Stimulated activated CD4-positive, alpha-beta T cell treated with anti-CD3 and anti-CD28 coated beads, Interleukin-12 subunit alpha, Interleukin-12 subunit beta, amount 100 ng/mL, for 4 hours (primary cell): ENCODE measurements at regions not wholly inside any gene's neighbourhood (a gene's known extent, or its start where the extent isn't known, plus 50 kb on each side); places are given as distances from the start of the nearest gene placed in this dataset.
A peak's percentile ranks its signal among the peaks of the same experiment; 100 is the strongest.
"Not testable (repeated sequence)": the region's sequence is repeated elsewhere in the genome, so short reads cannot be mapped to it uniquely, and the experiment has no call there.

Experiments used
- DNase-seq: peaks from one replicate; pipeline ENCODE4 v3.0.0-alpha.2; 2020

DNA sequence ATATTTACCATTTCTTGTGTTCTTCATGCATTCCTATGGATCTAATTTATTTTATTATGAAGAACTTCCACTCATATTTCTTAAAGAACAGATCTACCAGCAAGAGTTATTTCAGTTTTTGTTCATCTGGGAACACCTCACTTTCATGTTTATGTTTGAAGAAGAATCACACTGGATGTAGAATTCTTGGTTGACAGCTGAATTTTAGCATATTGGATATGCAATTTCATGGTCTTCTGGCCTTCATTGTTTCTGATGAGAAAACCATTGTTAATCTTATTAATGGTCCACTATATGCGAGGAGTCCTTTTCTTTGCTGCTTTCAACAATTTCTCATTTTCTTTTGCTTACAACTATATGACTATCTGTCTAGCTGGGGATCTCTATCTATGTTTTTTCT, 189.2 kb downstream of the UXS1 start:
- no peak for DNase-seq

DNA sequence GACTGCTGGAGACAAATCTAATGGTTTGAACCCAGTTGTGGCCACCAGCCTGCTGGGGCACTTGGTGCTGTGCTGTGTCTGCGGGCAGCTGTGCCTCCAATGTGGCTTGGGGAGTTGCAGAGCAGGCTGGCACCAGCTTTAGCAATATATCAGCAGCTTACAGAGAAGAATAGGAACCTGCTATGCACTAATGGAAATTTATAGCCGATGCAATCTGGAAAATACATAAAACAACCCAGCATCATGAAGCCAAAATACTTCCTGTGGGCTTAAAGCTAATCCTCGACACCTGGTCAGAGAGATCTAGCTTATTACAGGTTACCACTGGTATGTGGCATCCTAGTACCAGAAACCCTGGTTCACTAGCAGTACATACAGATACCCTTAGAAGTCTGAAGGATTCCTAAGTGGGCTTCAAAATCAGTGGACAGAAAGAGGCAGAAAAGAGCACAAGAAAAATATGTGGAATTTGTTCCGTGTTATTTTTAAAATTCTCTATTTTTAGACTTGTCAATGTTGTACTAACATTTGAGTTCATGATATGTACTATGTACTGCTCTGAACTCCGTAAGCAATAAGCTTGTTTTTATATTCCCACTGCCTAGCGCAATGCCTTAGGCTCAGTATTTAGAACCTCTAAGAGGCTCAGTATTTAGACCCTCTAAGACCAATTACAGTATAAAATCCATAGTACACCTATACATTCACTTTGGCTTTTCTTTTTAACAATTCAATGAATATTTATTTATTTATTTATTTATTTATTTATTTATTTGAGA, 194.7 kb downstream of the UXS1 start:
- DNase-seq, result no peak

DNA sequence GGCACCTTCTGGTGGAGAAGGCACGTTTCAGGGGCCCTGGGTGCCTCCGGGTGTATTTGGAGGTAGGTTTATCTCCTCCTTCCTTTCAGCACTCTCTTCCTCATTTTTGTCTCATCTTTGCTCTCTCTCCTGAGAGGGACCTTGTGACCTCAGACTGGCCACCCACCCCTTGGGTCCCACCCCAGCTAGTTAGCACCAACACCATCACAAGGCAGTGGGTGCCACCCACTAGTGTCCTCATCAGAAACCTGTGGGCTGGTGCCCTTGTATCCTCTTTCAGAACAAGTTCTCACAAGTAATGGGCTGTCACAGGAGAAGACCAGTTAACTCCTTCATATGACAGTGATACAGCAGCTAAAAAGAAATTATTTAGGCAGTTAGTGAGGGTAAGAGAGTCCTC, 196.4 kb downstream of the UXS1 start:
- DNase-seq, result no peak

DNA sequence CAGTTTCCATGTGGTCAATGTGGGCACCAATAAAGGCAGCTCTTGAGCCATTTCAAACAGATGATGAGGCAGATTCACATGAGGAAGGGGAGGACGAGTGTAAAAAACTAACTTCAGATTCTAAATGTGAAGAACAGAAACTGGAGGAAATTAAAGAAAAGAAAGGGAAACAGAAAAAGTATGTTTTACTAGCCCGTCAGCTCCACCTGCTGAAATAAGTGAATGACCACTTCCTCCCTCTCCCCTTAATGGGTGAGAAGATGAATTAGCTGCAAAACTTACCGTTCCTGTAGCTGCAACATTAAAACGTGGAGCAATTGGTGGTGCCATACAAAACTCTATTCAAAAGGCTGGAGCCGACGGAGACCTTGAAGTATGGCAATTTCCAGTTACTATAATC, 203.5 kb downstream of the UXS1 start:
- DNase-seq, result no peak

DNA sequence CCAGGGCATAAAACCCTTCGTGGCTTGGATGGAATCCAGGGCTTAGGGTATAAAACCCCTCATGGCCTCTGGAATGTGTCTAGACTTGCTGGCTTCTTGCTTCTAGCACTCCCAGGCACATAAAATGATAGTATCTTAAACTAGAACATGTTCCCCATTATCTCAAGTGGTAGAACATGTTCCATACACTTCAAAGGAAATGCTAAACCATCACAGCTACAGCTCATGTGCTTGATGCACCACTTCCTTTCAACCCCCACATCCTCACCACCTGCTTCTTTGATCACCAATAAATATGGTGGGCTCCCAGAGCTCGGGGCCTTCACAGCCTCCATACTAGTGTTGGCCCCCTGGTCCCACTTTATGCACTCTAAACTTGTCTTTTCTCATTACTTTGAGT, 204.3 kb downstream of the UXS1 start:
- DNase-seq, result not testable (repeated sequence)

DNA sequence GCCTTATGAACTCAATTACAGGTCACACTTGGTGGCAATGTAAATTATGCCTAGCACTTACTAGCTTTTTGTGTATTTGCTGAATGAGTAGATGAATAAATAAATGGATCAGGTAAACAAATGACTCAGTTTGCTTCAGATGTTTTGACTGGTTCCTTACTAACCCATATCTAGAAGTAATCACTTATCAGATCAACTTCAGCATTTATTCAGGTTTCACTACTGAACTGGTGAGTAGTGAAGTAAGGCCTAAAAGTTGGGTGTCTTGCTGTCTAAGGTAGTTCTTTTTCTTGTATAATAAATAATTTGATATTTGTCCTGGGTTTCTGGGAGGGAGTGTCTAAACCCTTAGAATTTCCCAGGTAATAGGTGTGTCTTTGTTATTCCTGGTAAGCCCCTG, 205.0 kb downstream of the UXS1 start:
- no peak for DNase-seq

DNA sequence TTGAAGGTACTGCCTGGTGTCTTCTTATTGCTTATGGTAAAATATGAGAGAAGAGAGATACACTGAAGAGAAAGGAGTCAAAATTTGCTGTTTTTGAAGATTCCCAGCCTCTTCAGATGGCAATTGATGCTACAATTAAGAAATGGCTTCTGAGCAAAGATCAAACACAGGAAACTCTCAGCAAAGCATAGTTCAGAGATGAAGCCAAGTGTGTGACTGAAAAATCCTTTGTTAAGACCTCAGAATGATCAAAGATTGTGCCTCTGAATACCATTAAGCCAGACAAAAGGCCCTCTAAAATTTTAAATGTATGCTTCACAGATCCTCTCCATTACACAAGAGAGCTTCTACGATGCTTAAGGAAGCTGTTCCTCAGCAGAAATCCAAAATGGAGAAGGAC, 216.3 kb downstream of the UXS1 start:
- no peak for DNase-seq

DNA sequence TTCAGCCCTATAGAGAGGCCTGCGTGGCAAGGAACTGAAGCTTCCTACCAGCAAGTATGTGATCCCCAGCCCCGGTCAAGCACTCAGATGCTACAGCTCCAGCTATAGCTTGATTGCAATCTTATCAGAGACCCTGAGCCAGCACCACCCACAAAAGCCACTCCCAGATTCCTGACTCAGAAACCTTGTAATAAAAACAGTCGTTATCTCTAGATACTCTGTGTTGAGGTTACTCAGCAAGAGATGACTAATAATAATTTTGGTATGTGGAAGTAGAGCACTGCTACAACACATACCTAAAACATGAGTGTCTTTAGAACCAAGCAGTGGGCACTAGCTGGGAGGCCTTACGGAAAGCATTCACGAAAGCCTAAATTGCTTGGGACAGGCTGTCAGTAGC, 216.9 kb downstream of the UXS1 start:
- DNase-seq, result peak; percentile 13

DNA sequence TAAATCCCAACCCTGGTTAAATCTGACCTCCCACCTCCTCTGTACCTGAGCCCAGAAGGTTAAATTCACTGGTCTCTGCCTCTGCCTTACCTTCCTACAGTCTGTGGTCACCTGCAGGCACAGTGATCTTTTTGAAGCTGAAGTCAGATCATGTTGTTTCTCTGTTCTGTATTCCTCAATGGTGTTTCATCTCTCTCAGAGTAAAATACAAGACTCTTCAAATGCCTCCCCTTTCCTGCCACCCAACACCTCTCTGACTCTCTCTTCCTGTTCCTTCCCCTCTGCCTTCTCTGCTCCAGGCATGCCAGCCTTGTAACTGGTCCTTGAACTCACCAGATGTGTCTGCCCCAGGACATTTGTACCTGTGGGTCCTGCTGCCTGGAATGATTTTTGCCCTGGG, 219.3 kb downstream of the UXS1 start:
- DNase-seq, result no peak

DNA sequence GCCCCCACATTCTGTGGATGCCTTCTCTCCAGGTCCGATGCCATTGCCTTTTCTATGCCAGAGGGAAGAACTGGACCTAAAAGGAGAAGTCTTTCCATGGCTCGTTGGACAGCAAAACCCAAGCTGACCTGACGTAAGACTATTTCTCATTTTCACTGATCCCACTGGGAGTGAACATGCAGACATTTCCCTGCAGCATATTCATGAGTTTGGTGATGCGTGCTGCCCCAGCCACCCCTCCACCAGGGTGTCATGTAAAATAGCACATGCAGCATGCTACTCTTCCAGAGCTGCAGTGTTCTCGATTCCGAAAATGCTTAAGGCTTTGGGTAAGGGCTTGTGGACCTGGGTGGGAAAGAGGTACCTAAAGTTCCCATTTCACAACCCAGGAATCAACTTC, 221.2 kb downstream of the UXS1 start:
- DNase-seq, result no peak

DNA sequence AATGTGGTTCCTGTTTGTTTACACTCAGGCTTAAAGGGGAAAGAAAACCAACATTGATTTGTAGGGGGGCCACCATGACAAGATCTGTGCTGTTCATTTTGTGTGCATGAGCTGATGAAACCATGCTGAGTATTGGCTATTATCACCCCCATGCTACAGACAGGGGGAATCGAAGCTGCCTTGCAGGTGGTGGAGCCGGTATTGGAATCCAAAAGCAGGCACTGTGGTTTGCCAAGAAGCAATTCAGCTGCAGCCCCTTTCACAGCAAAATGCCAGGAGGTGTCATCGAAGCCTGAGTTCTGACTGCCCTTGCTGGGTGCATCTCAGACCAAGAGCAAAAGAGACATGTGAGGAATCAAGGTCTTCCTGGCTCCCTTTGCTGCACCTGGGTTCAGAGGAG, 221.9 kb downstream of the UXS1 start:
- DNase-seq, result no peak

DNA sequence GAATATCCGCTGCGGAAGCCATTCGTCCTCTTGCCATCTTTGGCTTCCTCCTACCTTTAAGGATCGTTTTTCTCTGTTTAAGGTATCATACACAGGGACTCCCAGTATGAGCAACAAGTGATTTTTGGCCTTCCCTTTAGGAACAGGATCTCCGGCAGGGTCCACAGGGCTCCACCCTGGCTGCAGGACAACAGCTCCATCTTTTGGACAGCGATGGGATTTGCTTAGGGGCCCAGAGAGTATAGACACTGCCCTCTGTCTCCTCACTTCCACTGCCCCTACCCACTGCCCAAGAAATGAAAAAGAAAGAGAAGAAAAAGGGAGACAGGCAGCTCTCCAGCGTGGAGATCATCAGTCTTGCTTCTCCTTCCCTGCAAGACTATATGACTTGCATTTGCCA, 224.5 kb downstream of the UXS1 start:
- no peak for DNase-seq

DNA sequence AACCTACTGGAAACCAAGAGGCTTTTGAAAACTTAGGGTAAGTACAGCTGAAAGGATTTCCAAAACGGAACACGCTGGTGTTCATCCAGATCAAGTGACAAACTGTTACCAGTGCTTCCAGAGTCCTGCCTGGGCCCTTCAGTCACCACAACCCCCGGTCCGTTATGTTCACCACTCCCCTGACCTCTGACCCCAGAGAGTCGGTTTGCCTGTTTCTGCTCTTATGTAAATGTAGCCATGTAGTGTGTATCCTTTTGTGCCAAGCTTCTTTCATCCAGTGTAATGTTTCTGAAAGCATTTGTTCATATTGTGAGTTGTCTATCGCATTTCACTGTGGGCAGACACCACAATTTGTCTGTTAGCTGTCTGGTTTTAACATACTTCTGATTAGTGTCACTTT, 217.5 kb downstream of the NCK2 start:
- DNase-seq, result no peak

DNA sequence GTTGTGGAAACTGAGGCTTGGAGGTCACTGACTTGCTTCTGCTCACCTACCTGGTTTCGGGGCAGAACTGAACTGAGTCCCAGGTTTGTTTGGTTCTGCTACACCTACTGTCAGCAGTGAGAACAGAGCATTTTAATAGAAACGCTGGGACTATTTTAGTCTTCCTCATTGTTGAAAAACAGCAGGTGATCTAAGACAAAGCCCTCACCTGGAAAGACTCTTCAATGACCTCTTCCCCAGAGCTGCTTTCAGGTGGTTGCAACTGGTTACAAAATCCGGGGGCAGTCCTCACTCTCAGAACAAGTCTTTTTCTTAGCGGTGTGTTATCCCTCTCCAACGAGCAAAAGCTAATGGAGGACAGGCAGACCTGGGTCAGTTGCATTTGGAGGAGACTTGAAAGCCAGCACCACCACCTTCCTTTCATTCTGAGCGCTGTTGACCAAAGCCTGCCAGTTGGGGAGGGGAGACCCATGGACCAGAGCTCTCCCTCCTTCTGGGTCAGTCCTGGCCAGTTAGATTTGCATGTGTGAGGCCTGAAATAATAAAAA, 217.0 kb downstream of the NCK2 start:
- no peak for DNase-seq

DNA sequence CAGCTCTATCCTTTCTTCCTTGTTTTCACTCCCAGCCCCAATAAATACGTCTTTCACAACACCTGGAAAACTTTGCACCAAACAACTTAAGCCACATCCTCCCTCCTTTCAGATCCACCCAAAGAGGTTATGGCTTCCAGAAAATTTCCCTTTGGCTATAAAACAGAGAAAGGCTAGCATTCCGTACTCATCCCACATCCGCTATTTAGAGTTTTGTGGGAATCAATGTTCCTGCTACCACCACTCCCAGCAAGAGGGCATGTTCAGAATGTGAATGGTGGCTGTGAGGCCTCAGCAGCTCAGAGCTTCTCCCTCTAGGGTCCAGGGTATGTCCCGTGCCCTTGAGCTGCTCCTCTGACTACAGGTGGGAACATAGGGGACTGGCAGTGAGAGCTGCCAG, 214.6 kb downstream of the NCK2 start:
- no peak for DNase-seq

DNA sequence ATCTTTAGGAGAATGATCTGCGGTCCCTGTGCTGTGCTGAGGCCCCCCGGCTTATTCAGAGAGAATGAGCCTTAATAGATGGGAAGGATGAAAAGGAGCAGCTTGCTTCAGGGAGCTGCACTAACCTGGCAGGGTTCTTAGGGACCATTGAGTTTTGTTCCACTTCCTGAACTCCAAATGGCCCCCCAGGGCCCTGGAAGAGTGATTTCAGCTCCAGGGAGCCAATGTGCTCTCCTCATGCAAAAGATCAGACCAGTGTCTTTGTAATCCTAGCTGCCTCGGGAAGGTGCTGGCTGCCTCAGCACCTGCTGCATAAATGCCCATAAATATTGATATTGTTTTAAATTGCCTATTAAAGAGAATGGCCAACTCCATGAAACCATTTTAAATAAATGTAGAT, 210.2 kb downstream of the NCK2 start:
- DNase-seq, result no peak

DNA sequence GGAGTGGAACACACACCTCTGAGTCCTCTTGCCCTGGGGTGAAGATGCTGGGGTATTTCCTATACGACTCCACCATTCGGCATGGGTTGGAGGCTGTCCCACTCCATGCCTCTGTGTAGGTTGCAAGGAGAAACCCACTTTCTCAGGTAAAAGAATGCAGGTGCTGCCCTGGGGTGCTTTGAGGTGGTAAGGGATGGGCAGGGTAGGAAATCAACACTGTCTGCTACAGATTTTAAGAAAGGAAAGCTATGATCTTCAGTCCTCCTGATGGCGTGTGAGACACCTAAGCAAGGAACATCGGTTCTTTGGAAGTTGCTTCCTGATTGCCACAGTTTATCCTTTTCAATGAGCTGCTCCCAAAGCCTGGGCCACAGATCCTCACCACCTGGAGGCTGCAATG, 209.2 kb downstream of the NCK2 start:
- DNase-seq, result no peak

DNA sequence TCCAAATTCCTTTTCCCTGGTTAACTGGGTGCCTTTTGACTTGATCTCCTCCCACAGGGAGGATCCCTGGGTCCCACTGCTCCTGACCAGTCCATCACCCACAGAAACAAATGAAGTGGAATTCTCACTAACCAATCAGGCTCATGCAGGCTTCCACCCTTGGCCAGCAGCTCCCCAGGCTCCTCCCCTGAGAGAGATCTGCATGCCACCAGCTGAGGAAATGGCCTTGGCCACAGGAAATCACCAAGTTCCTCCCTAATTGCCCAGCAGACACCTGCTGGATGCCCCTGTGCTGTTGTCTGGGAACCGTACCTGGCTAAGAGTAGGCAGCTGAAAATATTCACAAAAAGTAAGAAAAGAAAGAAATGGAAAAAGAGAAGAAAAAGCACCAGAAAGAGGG, 207.4 kb downstream of the NCK2 start:
- DNase-seq, result no peak

DNA sequence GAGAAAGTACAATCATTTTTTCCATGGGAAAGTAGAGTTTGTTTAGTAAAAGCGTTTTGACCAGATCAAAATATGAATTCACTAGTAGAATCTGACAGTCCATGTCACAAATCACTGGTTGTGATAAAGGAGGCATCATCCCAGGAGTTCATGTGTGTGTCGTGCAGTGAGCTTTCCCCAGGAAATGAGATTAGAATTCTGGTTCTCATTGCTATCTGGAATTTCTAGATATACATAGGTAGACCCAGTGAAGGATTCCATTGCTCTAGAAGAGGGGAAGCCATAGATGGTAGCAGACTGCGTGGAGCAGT, 206.6 kb downstream of the NCK2 start:
- no peak for DNase-seq

DNA sequence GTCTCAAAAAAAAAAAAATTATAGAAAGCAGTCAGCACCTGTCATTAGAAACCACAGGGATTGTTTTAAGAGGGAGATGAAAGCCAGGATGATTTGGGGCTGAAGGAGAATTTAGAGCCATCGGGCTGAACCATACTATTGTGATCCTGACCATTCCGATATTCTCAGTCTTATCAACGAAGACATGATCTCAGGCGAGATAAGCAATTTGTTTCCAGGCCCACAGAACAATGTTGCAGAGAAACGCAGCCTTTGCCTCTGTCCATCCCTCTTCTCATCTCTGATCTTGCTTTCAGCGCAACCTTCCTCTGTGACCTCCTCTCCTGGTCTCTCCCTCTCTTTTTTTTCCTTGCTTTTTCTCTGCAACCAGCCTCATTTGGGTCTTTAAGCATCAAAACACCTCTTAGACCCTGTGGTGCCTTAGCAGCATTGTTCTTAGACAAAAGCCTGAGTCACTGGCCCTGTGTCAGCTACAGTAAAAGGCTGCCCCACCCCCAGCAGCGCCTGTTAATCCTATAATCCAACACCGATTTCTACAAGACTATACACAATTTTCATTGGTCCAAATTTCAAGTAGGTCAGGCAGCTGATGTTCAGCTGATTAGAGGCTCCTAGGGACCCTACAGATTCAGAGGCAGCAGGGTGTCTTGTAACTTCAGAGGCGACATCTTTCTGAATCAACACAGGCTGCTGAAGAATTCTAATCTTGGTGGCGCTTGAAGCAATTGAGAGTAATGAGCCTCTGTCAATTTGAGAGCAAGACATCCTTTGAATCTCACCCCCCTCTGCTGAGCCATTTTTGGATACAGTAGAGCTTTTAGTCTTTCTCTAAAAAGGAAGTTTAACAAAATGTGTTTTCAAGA, 206.0 kb downstream of the NCK2 start:
- DNase-seq, result no peak

DNA sequence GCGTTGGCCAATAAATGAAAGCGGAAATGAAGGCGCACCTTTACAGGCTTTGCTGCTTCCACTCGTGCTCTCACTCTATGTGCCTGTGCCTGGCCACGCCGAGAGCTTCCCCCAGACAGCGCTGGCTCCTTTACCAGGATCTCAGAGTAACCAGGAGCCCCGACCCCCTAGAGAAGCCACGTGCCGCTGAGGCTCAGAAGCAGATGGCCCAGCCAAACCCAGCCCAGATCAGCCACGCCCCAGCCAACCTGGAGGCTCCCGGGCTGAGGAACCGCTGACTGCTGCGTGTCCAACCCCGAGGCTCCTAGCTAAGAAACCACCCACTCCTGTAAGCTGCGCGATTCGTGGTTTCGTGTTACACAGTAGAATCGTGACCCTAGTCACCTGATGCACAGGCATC, 199.3 kb downstream of the NCK2 start:
- no peak for DNase-seq
